ENCODE measurements at regions not wholly inside any gene's neighbourhood (a gene's known extent, or its start where the extent isn't known, plus 50 kb on each side); places are given as distances from the start of the nearest gene placed in this dataset.

DNA sequence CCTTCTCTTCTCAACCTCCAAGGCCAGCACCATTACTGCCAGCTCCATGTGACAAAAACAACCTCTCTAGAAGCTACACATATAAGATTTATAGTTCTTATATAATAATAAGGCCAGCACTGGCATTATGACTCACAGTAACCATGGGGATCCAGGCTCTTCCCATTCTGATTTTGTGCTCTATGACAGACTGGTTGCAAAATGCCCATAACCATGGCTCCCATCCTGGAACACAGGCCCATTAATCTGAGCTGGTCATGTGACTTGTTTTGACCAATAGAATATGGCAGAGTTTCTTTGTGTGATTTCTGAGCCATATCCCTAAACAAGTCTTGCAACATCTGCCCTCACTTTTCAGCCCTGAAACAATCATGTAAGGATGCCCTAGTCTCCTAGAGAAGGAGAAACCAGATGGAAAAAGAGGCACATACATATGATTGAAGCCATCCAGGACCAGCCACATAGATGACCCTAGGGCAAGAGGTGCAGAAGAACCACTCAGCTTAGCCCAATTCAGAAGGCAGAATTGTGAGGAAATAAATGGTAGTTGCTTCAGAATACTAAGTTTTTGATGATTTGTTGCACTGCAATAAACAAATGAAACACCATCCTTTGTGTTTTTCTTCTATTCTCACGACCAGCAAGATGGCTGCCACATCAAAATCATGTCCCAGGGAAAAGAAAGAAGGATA is 173.9 kb downstream of the SUCLG1 start:
- Histone ChIP-seq H3K9me3 (ENCODE audit: control insufficient read depth, insufficient read depth, low read depth, low read length) (no peaks in the 10 kb centered on the region), H3K27me3 (ENCODE audit: control insufficient read depth, insufficient read depth, low read length) (no peaks in the 10 kb centered on the region), H3K36me3 (ENCODE audit: control insufficient read depth, insufficient read depth, low read length) (no peaks in the 10 kb centered on the region), H3K4me1 (ENCODE audit: control insufficient read depth, insufficient read depth, low read length) (no peaks in the 10 kb centered on the region), H3K27ac (ENCODE audit: low read length) (no peak overlapping the region), H3K4me3 (ENCODE audit: low read depth in 2 of 2, low read length in 2 of 2) (no peak overlapping the region)
- in situ Hi-C loops (cut with HindIII; ENCODE audit: low pct_unique_long_range_greater_than_20kb, low sequenced_read_pairs) (no loop called here), intact Hi-C loops (cut with micrococcal nuclease; ENCODE audit: unreplicated experiment) (no loop called here)
- TF ChIP-seq, protein P1, sequence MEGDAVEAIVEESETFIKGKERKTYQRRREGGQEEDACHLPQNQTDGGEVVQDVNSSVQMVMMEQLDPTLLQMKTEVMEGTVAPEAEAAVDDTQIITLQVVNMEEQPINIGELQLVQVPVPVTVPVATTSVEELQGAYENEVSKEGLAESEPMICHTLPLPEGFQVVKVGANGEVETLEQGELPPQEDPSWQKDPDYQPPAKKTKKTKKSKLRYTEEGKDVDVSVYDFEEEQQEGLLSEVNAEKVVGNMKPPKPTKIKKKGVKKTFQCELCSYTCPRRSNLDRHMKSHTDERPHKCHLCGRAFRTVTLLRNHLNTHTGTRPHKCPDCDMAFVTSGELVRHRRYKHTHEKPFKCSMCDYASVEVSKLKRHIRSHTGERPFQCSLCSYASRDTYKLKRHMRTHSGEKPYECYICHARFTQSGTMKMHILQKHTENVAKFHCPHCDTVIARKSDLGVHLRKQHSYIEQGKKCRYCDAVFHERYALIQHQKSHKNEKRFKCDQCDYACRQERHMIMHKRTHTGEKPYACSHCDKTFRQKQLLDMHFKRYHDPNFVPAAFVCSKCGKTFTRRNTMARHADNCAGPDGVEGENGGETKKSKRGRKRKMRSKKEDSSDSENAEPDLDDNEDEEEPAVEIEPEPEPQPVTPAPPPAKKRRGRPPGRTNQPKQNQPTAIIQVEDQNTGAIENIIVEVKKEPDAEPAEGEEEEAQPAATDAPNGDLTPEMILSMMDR (IDR thresholded peaks at IDR 0.05): no peak
- TF ChIP-seq, protein P2, sequence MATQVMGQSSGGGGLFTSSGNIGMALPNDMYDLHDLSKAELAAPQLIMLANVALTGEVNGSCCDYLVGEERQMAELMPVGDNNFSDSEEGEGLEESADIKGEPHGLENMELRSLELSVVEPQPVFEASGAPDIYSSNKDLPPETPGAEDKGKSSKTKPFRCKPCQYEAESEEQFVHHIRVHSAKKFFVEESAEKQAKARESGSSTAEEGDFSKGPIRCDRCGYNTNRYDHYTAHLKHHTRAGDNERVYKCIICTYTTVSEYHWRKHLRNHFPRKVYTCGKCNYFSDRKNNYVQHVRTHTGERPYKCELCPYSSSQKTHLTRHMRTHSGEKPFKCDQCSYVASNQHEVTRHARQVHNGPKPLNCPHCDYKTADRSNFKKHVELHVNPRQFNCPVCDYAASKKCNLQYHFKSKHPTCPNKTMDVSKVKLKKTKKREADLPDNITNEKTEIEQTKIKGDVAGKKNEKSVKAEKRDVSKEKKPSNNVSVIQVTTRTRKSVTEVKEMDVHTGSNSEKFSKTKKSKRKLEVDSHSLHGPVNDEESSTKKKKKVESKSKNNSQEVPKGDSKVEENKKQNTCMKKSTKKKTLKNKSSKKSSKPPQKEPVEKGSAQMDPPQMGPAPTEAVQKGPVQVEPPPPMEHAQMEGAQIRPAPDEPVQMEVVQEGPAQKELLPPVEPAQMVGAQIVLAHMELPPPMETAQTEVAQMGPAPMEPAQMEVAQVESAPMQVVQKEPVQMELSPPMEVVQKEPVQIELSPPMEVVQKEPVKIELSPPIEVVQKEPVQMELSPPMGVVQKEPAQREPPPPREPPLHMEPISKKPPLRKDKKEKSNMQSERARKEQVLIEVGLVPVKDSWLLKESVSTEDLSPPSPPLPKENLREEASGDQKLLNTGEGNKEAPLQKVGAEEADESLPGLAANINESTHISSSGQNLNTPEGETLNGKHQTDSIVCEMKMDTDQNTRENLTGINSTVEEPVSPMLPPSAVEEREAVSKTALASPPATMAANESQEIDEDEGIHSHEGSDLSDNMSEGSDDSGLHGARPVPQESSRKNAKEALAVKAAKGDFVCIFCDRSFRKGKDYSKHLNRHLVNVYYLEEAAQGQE (IDR thresholded peaks at IDR 0.05; ENCODE audit: insufficient read depth in 1 of 2, low read depth in 2 of 2, low read length in 1 of 2): no peak
- TF ChIP-seq SIN3A (IDR thresholded peaks at IDR 0.05; ENCODE audit: borderline replicate concordance, insufficient read depth, low read depth, low read length): no peak
- TF ChIP-seq POLR2AphosphoS5 (IDR thresholded peaks at IDR 0.05; ENCODE audit: low read depth, low read length): no peak
- no peak for TF ChIP-seq TCF7L2 (IDR thresholded peaks at IDR 0.05; ENCODE audit: low read depth, low read length)
- no TSS peak for BruUV-seq (replicated peaks)
- ATAC-seq (no peak), DNase-seq (ENCODE audit: low read depth, low spot score) (no peak)
- ChIA-PET CTCF (no interaction called here), POLR2A (no interaction called here)

DNA sequence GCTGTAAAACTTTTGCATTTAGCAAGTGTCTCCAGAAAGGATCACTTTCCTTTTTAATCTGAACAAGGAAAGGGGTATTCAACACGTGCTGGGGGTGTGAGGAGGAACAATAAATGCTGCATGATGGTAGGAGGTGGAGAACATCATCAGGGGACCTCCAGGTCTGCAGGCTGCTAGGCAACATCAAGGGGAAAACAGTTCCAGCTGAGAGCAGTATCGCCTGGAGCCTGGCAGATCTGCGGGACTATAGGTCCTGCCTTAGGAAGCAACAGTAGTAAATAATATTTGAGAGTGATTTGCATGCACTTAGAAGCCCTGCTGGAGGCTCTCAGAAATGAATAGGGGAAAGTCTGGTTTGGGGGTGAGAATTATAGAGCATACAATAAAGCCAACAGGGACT is 175.6 kb downstream of the SUCLG1 start:
- in situ Hi-C loops (cut with HindIII; ENCODE audit: low pct_unique_long_range_greater_than_20kb, low sequenced_read_pairs): no loop called here
- TF ChIP-seq TCF7L2 (IDR thresholded peaks at IDR 0.05; ENCODE audit: low read depth, low read length) (no peak), SIN3A (IDR thresholded peaks at IDR 0.05; ENCODE audit: borderline replicate concordance, insufficient read depth, low read depth, low read length) (no peak)
- no TSS peak for BruUV-seq (replicated peaks)
- intact Hi-C loops (cut with micrococcal nuclease; ENCODE audit: unreplicated experiment): no loop called here
- Histone ChIP-seq H3K9me3 (ENCODE audit: control insufficient read depth, insufficient read depth, low read depth, low read length) (no peaks in the 10 kb centered on the region), H3K4me1 (ENCODE audit: control insufficient read depth, insufficient read depth, low read length) (no peaks in the 10 kb centered on the region), H3K36me3 (ENCODE audit: control insufficient read depth, insufficient read depth, low read length) (no peaks in the 10 kb centered on the region), H3K27me3 (ENCODE audit: control insufficient read depth, insufficient read depth, low read length) (no peaks in the 10 kb centered on the region), H3K4me3 (ENCODE audit: low read depth in 2 of 2, low read length in 2 of 2) (no peak overlapping the region), H3K27ac (ENCODE audit: low read length) (no peak overlapping the region)
- DNase-seq (ENCODE audit: low read depth, low spot score): no peak
- POLR2A ChIA-PET: no interaction called here
- CTCF ChIA-PET: no interaction called here
- no peak for ATAC-seq

DNA sequence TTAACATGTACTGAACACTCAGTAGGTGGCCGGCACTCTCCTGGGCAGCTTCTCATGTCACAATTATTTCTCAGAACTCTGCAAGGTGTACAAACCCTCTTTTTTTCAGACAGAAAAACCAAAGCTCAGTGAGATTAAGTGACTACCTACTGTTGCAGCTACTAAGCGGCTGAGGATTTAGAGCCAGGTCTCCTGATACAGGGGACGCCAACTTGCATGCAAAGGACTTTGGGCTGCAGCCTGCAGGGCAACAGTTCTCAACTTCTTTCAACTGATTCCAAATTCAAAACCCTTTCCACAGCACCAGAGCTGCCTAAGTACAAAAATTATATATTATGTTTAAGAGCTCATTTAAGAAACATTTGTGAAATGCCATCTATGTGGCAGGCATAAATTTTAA is 177.6 kb downstream of the SUCLG1 start:
- H3K9me3 ChIP-seq (ENCODE audit: control insufficient read depth, insufficient read depth, low read depth, low read length): no peaks in the 10 kb centered on the region
- no TSS peak for BruUV-seq (replicated peaks)
- DNase-seq (ENCODE audit: low read depth, low spot score): no peak
- no peak for ATAC-seq
- no peak overlapping the region for H3K27ac ChIP-seq (ENCODE audit: low read length)
- intact Hi-C loops (cut with micrococcal nuclease; ENCODE audit: unreplicated experiment): no loop called here
- ChIA-PET CTCF (no interaction called here), POLR2A (no interaction called here)
- H3K4me1 ChIP-seq (ENCODE audit: control insufficient read depth, insufficient read depth, low read length): no peaks in the 10 kb centered on the region
- in situ Hi-C loops (cut with HindIII; ENCODE audit: low pct_unique_long_range_greater_than_20kb, low sequenced_read_pairs): no loop called here
- TF ChIP-seq SIN3A (IDR thresholded peaks at IDR 0.05; ENCODE audit: borderline replicate concordance, insufficient read depth, low read depth, low read length) (no peak), TCF7L2 (IDR thresholded peaks at IDR 0.05; ENCODE audit: low read depth, low read length) (no peak)
- TF ChIP-seq, protein P1 (IDR thresholded peaks at IDR 0.05): no peak
- TF ChIP-seq, protein P2 (IDR thresholded peaks at IDR 0.05; ENCODE audit: insufficient read depth in 1 of 2, low read depth in 2 of 2, low read length in 1 of 2): no peak
- H3K36me3 ChIP-seq (ENCODE audit: control insufficient read depth, insufficient read depth, low read length): no peaks in the 10 kb centered on the region
- no peaks in the 10 kb centered on the region for H3K27me3 ChIP-seq (ENCODE audit: control insufficient read depth, insufficient read depth, low read length)
- H3K4me3 ChIP-seq (ENCODE audit: low read depth in 2 of 2, low read length in 2 of 2): no peak overlapping the region

All from Panc1 (cell line).